Erythroblast (primary cell): ENCODE measurements at regions not wholly inside any gene's neighbourhood (a gene's known extent, or its start where the extent isn't known, plus 50 kb on each side); places are given as distances from the start of the nearest gene placed in this dataset.

Source experiments
- DNase-seq, 2 experiments: peaks; one replicate each; lab custom pipeline; 2025; lab: John Stamatoyannopoulos, UW
- GATA1 ChIP-seq: IDR thresholded peaks from 2 replicates; pipeline ENCODE4 v1.6.1; 2011; ENCODE audit warnings: low read depth, mild to moderate bottlenecking, control low read depth, low read length, moderate library complexity
- POLR2A ChIP-seq: IDR thresholded peaks from 2 replicates; pipeline ENCODE4 v1.6.1; 2011; ENCODE audit warnings: mild to moderate bottlenecking, low read length

GRCh38 chr3:187795207-187795960, 50.1 kb upstream of the BCL6 start:
- TF ChIP-seq GATA1 (no peak), POLR2A (no peak)
- DNase-seq = no peak

GRCh38 chr3:187798126-187798525, 52.9 kb upstream of the BCL6 start:
- no peak for DNase-seq
- TF ChIP-seq POLR2A (no peak), GATA1 (no peak)

DNA sequence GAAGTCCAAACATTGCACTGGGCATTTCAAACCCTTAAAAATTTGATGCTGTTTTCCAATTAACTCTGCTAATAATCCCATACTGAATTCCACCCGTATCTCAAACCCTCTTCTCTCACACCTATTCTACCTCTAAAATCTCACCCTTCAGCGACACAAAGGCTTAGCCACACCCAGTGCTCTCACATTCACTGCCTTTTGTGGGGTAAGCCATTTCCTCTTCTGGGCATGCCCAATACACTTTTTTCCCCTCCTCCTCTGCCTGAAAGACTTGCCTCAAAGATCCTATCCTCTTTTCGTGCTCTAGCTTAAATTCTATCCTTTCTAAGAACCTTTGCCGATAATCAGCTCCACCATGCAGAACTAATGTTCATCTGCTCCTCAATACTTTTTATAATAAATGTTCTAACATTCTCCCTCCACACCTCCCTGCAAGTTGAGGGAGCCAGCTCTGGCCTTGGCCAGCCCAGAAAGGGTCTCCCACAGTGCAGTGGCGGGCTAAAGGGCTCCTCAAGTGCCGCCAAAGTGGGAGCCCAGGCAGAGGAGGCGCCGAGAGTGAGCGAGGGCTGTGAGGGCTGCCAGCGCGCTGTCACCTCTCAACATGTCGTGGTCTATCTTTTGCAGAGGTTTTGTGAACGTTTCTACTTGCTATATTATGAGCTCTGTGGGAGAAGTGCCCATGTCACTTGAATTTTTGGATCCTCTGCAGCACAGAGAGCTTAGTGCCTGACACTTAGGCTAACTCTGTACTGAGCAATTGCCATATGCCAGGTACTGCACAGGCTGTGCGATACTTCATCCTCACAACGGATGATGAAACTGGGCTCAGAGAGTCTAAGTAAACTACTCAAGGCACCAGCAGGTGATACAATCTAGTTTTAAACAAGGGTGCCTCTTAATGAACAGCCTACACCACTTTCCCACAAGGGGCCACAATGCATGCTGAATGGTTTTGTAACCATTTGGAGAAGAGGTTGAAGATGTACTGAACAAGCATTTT, 53.6 kb upstream of the BCL6 start:
- TF ChIP-seq POLR2A = no peak
- DNase-seq = no peak

DNA sequence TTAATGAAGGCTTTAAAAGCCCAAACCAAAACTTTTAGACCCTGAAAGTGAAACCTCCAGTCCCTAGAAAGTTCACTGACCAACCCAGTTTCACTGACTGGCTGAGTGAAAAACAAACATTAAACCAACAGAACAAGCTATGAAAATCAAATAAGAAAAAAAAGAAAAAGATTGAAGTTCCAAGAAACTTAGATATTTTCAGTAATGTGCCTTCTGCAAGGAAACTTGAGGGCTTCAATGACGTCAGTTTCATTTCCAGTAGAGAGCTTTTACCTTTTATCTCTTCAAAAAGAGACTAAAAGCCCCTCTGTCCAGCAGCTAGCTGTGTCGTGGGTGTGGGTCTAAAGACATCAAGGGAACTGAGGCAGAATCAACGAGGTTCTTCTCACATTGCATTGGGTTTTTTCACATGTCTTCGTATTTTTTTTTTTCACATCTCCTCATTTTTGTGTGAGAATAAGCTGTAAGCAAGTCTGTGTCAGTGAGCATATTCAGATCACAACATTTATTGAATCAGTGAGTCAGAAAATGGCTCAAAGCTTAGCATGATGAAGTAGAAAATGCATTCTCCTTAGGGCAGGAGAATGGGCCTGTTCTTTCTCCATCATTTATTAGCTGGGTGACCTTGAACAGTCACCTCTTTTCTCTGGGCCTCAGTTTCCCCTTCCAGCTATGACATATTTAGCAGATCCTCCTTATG, 54.8 kb upstream of the BCL6 start:
- TF ChIP-seq GATA1 = no peak
- TF ChIP-seq POLR2A = no peak
- no peak for DNase-seq

GRCh38 chr3:187801152-187801551, 55.9 kb upstream of the BCL6 start:
- TF ChIP-seq GATA1 (no peak), POLR2A (no peak)
- no peak for DNase-seq

DNA sequence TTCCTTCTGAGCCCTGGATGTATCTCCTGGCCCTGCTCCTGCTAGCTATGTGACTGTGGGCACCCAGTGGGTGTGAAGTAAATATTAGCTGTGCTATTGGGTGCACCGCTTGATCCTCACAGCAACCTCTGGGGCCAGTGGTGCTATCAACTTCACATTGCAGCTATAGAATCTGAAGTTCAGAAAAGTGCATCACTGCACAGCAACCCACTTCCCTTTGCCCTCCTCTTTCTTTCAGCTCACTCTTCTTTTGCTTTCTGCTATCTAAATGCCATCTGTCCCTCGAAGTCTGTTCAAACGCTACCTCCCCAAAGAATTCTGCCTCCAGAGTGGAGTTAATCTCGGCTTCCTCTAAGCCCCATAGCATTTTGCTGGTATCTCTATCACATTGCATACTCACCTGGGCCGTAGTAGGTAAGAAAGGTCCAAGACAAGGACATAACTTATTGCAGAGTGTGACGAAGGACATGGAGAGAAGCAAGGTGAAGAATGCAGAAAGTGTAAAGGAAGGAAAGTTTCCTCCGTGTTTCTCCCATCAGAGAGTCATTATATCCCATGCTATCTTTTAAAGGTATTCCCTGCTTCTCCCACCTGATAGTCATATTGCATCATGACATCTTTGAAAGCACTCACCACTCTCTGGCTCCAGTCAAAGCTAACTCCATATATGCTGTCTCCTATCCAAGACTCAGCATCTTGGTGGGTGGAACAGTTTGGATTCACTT, 57.1 kb upstream of the BCL6 start:
- DNase-seq = no peak
- TF ChIP-seq POLR2A = no peak
- TF ChIP-seq GATA1 = no peak

DNA sequence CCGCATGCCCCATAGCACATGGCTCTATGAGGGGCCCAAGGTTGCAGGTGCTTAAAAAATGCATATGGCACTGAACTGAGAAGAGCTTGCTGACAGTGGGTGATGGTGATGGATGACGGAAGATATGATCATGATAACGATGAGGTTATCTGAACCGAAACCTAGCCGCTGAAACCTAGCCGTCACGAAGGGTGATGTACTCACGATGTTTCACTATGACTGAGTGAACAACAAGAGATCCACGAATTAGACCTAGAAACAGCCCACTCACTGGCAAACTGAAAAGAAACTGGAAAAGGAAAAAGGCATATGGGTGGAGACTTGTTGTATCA, 57.6 kb upstream of the BCL6 start:
- no peak for DNase-seq
- TF ChIP-seq GATA1 (no peak), POLR2A (no peak)

DNA sequence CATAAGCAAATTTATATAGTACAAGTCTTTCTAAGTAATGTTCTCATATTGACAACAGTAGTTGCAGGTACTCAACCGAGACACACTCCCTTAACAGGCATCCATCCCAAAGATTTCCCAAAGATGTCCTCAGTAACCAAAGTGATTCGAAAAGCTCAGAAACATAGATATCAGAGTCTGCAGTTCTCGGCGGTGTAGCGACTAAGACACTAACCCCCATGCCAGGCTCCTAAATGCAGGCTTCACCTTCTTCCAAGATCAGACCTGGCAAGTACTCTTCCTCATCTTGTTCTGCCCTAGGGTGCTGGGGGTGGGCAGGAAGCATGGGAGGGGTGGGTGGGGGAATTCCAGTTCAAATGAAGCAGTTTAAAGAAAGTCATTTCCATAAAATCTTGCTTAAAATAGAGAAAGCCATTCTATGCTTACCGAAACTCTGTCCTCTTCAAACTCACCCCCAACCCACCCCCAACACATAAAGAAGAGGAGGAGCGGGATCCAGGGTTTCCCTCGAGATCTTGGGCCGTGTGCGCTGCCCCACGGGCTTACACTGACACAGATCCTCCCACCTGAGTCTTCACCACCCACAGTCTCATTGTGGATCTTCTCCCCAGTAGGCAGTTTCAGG, 59.0 kb upstream of the BCL6 start:
- no peak for DNase-seq

DNA sequence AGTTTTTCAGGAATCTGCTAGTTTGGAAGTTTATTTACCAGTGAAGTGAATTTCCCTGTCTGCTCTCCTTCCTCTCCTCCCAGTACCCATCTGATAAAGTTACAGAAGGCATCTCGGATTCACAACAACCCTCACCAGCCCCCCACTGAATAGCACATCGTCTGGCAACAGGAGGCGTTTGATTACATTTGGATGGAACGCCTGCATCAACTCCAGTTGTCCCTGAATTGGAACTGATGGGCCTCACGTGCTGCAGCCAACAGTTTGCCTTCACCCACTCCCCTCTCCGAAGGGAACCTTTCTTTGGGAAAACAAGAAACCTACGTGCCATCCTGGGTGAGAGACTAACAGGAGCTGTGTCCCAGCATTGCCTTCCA, 59.5 kb upstream of the BCL6 start:
- TF ChIP-seq GATA1 (no peak), POLR2A (no peak)
- DNase-seq = no peak

More for the DNA sequence above, 59.0 kb upstream of the BCL6 start:
- TF ChIP-seq POLR2A (no peak), GATA1 (no peak)

DNA sequence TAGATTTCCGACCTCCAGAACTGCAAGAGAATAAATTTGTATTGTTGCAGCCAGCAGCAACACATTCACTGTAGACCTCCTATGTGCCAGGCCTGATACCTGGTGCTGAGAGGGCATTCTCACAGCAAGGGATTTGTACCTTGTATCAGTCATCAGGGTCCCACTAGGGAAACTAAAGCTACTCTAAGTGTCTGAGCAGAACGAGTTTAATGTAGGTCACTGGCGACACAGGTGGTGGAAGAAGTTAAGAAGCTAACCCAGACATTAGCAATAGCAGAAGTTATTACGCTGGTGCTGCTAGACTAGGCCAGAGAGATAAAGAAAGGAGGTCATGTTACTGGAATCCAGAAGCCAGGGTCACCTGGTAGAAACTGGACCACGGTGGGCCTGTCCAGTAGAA, 60.5 kb upstream of the BCL6 start:
- TF ChIP-seq GATA1 = no peak
- TF ChIP-seq POLR2A = no peak
- no peak for DNase-seq

DNA sequence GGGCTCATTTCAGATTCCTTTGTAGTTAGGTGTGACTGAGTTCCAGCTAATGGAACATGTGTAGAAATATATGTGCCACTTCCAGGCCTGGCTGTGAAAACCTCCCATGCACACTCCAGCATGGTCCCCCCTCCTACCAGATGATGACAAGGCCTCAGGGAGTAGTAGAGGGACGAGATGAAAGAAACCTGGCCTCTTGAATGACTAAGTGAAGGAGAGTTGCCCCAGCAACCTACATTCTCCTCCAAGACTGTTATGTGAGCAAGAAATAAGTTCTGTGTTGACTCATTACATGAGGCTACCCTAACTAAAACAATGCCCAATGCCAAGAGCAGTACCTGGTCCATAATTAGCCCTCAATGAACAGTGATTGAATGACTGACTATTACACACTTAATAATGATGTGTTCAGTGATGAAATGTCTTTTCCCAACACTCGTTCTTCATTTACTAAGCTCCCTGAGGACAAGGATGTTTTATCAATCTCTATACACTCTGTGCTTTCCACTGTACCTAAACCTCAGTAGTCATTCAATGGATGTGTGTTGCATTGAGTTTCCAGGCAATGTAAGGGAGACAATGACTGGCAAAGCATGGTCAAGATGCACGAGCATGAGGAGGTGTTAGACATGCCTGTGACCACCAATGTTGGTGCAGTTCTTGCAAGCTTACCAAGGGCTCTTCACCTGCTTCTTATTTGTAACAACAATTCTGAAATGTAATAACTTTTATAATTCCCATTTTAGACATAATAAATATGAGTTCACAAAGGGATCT, 62.0 kb upstream of the BCL6 start:
- no peak for DNase-seq
- TF ChIP-seq GATA1 (no peak), POLR2A (no peak)

- TF ChIP-seq POLR2A = no peak
- no peak for TF ChIP-seq GATA1
Observed at GRCh38 chr3:187808527-187808895, 63.2 kb upstream of the BCL6 start.

DNA sequence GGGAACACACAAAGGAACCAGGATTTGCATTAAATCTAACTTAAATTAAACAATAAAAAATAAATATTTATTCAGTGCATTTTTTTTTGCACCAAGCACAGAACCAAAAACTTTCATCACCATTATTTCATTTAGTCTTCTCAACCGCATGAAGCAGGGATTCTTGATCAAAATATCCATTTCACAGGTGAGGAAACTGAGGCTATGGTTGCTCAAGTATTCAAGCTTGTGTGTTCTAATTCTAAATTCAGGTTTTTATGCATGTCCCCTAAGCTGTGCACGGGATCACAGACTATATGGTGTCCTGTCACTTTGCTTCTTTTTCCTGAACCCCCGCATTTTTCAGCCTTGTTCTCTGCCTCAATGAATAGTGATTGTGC, 64.3 kb upstream of the BCL6 start:
- no peak for DNase-seq
- no peak for TF ChIP-seq POLR2A
- no peak for TF ChIP-seq GATA1

More at GRCh38 chr3:187808527-187808895, 63.2 kb upstream of the BCL6 start:
- no peak for DNase-seq
